Fibroblast of gingiva (primary cell): ENCODE measurements at regions not wholly inside any gene's neighbourhood (a gene's known extent, or its start where the extent isn't known, plus 50 kb on each side); places are given as distances from the start of the nearest gene placed in this dataset.

Source experiments
- DNase-seq: peaks from one replicate; pipeline ENCODE4 v3.0.0-alpha.2; 2011; ENCODE audit warnings: low read depth

DNA sequence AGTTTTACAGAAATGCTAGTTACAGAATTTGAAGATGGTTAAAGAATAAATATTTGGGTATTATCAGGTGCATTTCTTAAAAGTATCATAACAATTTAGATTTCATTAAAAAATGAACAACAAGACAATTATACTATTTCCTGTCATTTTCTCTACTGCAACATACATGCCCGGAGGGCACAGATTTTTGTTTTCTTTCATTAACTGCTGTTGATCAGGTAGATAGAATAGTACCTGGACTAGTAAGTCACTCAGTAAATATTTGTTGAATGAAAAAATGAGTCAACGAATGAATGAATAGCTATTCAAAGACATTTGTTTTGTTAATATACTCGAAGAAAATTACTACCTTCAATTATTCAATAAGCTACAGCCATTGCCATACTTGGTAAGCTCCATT is 531.2 kb upstream of the VRK2 start:
- no peak for DNase-seq

DNA sequence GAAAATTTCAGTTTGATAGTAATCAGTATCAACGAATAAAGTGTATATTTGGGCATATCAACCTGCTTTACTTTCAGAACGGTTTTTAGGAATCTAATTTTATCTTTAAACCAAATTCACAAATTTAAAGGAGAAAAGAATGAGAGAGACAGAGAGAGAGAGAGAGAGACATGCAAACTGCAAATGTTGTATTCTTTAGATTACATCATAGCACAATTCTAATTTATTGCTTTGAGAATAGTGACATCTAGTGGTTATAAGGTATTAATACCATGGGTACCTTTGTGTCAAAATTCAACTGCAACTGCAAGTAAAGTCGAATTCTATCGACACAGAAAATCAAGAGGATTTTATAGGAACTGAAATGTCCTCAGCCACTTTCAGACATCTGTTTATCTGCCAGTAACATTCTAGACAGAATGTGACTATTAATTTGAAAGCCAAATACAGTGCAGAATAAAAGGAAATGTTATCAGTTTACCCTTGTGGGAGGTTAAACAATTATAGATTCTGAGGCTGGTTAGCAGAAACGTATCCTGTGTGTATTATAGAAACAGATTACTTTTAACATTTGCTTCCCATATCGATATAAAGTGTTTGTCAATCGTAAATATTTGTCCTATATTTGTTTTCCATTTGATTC is 529.8 kb upstream of the VRK2 start:
- DNase-seq: peak; percentile 29

DNA sequence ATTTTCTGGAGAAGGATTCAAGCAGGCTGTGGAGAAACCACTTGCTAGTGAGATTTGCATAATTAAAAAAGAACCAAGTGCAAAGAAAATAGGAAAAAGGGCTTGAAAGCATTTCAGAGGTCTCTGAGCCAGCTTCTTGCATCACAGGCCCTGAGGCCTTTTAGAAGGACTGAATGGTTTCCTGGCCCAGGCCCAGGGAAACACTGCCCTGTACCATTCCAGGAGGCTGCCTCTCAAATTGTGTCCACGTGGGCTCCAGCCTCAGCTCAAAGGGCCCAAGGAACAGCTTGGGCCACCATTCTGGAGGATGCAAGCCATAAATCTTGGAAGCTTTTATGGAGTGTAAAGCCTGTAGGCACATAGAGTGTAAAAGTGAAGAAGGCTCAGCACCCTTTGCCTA is 523.3 kb upstream of the VRK2 start:
- DNase-seq: no peak

DNA sequence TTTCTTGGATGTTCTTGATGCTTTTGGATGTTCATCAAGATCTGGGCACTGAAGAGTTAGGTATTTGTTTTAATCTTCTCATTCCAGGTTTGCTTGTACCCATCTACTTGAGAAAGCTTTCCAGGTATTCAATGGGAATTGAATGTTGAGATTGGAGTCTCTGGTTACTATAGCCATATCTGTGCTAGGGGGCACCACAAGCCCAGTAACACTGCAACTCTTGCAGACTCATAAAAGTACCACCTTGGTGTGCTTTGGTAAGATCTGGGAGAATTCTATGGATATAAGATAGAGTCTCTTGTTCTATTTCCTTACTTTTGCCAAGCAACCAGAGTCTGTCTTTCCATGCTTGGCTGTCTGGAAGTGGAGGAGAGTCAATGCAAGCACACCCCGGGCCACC is 518.9 kb upstream of the VRK2 start:
- DNase-seq: no peak

DNA sequence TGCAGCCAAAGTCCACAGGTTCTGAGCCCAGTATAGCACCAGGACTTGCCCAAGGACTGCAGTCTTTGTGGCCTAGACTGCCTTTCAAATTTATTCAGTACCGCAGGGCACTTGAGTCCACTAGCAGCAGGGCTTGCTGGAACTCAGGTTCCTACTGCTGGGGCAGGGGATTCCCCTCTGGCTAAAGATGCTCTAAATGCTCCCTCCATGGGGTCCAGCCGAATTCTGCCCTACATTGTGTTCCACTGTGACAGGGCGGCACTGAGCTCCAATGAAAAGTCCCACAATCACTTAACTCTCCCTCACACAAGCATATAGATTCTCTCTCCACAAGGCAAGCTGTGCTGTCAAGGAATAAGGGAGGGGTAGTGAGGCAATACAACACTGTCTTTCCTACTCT is 518.1 kb upstream of the VRK2 start:
- no peak for DNase-seq

DNA sequence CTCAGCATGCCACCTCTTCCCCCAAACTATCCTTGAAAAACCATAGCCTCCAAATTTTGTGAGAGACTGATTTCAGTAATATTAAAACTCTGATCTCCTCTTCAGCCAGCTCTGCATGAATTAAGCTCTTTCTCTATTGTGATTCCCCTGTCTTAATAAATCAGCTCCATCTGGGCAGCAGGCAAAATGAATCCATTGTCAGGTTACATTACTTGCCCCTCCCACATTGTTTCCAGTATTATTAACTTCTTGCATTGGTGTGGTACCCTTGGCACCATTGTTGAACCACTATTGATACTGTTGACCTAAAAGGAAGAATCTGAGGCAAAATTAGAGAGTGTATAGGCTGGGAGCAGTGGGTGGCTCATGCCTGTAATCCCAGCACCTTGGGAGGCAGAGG is 512.2 kb upstream of the VRK2 start:
- DNase-seq: no peak

DNA sequence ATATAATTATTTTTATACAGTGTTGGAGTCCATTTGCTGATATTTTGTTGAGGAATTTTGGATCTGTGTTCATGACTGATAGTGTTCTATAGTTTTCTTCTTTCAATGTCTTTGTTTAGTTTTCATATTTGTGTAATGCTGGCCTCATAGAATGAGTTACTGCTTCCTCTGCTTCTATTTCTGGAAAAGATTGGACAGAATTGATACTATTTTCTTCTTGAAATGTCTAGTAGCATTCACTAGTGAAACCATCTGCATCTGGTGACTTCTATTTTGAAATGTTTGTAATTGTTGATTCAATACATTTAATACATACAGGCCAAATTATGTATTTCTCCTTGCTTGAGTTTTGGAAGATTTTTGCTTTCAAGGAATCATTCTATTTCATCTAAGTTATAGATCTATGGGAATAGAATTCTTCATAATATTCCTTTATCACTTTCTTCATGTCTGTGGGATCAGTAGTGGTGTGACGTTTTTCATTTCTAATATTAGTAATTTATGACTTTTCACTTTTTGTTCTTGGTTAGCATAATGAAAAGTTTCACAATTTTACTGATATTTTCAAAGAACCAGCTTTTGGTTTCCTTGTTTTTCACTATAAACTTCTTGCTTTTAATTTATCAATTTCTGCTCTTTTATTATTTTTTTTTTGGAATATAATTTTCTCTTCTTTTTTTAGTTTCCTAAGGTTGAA is 509.9 kb upstream of the VRK2 start:
- DNase-seq: no peak

DNA sequence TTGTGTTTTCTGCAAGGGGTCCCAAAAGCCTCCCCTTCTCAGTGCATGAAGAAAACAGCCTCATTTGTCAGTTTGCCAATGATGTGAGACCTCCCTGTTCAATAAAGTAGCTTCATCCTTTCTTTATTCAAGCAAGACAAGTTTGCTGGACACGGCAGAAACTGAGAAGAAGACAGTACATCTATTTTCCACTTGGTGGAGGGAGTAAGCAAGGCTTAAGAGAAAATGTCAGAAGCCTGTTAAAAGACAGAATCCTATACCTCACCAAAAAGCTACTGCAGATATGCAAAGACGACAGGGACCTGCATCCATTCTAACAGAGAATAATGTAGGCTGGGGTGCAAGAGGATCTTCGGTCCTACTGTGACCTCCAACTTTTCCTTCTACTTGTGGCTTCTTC is 506.8 kb upstream of the VRK2 start:
- no peak for DNase-seq

DNA sequence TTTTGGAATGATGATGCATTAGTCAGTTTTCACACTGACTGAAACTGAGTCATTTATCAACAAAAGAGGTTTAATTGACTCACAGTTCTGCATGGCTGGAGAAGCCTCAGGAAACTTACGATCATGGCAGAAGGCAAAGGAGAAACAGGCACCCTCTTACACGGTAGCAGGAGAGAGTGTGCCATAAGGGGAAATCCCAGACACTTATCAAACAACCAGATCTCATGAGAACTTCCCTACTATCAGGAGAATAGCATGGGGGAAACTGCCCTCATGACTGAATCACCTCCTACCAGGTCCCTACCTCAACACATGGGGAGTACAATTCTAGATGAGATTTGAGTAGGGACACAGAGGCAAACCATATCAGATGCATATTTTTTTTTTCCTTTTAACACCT is 504.5 kb upstream of the VRK2 start:
- DNase-seq: no peak

DNA sequence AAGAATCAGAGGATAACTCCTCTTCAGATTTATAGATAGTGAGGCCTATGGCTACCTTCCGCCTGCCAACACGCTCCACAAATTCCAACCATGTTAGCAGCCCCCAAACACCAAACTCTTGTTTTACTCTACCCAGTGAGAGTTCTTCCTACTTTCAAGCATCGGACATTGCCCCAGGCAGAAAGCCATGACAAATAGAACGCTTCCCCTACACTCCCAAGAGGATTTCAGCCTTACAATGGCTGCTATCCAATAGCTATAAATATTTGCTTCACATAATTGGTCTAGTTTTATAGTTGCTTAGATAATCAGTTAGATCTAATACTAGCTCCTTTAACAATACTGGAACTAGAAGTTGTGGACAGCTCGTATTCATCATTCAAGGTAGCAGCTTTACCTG is 503.4 kb upstream of the VRK2 start:
- DNase-seq: no peak

DNA sequence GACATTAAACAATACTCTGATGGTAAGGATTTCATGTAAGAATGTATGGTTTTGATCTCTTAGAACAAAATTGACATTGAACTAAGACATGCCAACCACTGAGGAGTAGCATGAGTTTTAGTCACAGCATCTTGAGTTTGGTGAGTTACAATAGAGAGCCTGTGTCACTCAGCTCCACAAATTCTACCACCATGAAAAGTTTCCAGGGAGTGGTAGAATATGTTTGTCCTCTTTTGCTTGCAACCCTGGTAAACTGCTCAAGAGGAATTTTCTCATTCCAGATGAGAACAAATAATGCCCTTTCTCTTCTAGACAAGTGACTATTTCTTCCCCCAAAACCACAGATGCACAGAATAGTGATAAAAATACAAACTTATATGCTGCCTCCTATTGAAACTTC is 502.0 kb upstream of the VRK2 start:
- DNase-seq: no peak

DNA sequence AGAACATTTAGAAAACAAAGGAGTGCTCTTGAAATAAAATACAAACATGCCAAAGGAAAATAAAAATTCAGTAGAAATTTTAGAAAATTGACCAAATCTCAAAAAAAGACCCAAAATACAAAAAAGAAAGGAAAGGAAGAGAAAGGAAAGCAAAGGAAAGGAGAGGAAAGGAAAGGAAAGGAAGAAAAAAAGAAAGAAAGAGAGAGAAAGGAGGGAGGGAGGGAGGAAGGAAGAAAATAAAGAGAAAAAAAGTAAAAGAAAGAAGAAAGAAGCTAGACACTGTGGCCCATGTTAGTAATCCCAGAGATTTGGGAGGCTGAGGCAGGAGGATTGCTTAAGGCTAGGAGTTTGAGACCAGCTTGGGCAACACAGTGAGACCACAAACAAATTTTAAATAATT is 500.1 kb upstream of the VRK2 start:
- DNase-seq: no peak

DNA sequence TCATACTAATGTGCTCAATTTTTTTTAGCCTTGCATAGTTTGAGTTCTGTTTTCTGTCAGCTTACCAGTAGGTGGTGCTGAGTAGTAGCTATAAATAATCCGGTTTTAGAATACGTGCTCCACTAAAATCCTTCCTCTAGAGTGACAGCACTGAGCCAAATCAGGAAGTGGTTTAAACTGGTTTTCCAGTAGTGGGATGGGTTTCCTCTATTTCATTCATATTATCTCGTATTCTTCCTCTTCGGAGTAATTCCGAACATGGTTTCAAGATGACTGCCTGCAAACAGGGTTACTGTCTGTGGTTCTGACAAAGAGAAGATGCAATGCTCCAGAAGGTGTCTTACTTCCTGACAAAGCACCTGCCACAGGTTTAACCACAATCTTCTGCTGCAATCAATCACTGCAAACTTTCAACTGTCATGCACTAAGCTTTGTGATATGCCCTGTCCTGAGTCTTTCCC is 496.9 kb upstream of the VRK2 start:
- DNase-seq: no peak

DNA sequence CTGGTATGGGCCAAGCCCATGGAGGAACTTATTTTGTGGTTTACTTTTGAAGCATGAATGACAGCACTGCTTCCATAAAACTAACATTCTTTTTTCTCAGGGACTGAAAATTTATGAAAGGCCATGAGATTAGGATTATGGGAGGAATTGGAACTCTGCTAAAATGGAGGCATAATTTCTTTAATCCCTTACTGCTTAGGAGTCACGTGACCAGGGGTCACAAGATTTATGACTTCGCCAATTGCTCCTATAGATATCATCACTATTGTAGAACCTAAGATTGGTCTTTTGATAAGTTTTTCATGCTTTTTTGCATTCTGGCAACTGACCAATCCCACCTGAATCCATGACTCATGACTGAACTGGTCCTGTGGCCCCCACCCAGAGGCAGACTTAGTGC is 495.7 kb upstream of the VRK2 start:
- DNase-seq: no peak

DNA sequence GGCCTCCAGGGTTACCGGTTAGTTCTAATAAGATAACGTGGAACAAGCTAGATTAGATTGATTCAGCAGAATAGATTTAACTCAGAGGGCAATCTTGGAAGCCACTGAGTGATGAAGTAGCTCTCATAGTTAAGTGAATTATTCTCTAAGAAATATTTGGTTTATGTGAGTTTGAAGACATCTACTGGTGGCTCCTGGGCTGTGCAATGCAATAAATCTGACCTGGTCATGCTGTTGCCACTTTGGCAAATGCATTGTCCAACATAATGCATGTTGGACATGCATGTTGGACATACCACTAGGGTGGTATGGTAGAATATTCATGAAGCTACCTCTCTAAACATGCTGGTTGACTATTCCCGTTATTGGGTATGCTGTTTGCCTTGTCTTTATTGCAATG is 493.7 kb upstream of the VRK2 start:
- DNase-seq: no peak

DNA sequence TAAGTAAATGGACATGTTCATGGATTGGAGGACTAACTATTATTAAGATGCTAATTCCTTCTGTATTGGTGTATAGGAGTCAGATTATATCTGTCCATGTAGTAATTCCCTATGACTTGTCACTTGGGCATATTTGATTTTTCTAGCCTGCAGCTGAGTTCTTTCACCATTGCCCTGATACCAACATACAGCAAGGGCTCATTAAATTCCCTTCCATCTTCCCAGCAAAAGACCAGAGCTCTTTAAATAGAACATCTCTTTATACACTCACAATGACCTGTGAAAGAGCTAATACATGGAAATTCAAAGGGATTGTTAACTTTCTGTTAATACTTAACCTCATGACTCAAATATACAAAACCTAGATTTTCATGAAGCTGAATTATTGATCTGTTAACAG is 492.3 kb upstream of the VRK2 start:
- no peak for DNase-seq

DNA sequence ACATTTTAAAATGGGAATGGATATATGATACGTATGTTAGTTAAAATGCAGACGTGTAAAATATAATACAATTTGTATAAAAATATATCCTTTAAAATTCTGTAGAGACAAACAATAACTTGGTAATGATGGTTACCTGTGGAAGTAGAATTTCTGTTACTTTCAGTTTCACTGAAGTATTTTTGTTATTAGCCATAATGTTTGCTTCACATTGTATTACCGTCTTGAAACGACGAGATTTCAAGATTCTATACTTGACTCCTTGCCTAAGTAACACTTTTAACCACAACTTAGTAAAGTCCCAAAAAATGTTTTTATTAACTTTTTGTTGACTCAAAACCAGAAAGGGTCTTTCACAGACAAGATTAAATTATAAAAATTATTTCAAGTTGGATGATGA is 488.3 kb upstream of the VRK2 start:
- DNase-seq: no peak

DNA sequence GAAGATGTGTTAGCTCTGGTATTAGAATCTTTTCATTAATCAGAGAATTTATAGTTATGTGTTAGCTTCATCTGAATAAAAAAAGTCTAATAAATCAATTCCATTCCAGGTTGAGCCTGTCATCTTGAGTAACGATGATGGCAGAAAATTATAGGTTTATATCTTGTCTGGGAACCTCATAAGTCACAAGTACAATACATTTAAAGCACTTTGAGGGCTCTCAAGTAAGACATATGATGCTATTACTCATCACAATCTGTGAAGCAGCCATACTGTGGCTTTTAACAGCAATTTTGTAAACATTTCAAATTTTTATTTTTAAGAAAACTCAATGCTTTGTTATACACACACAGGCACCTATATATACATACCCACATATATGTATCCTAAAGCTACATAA is 484.1 kb upstream of the VRK2 start:
- no peak for DNase-seq

DNA sequence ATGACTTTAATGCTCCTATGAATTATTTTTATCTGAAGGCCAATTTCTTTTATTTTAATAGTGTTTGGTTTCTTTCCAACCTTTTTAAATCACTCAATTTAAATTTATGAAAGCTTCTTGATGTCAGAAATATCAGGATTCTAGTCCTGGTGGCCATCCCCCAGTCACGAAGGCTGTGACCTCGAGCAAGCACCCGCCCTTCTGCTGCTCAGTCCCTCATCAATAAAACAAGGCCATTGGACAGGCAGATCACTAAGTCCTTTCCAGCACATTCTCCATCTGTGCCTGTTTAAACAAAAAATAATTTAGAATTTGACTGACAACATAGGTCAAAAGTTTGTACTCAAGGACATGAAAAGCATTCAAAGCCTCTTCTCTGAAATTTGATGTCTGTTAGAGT is 483.6 kb upstream of the VRK2 start:
- no peak for DNase-seq

DNA sequence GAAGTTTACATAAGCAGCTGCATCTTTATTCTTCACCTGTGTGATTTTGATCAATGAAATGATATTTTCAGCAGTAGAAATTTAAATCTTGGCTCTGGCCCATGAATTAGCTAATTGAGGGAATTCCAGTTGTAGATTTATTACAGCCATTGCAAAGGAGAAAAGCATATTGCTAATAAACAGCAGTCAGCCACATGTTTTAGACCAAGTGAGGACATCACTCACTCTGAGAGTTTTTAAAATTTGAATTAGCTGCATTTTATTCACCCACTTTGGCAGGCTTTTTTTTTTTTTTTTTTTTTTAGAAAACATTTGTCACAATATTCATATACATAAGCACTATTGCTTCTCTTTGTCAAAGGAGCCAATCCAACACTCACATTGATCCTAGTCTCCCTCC is 479.4 kb upstream of the VRK2 start:
- no peak for DNase-seq

DNA sequence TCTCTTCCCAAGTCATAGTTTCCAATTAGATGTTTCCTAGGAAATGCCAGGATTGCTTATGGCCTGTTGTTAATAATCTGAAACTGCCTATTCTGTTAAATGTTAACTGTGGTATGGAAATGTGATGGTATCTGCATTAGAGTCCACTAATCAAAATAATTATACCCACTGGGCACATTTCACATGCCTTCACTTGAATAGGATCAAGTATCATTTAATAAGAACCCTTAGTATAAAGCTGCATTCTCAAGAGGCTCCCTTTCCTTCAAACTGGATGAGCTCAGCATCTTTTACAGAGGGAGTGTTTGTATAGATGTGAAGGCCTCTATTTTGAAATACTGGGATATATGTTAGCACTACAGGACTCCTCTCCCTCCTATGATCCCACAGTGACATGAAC is 477.2 kb upstream of the VRK2 start:
- DNase-seq: no peak

DNA sequence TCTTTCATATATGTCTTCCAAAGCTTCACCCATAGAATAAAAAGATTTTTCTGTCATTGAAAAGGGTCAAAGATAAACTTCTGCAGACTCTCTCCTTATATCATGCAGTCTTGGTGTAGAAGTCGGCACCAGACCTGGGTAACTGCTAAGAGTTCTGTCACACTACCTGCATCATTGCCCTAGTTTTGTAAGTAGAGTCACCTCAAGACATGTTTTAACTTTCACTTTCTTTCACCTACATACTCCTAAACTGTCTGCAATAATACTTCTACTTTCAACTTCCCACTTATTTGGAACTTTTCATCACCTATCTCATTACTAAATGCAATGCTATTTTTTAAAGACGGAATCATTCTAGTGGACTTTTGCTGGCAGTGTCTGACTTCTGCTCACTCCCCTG is 475.6 kb upstream of the VRK2 start:
- DNase-seq: no peak

DNA sequence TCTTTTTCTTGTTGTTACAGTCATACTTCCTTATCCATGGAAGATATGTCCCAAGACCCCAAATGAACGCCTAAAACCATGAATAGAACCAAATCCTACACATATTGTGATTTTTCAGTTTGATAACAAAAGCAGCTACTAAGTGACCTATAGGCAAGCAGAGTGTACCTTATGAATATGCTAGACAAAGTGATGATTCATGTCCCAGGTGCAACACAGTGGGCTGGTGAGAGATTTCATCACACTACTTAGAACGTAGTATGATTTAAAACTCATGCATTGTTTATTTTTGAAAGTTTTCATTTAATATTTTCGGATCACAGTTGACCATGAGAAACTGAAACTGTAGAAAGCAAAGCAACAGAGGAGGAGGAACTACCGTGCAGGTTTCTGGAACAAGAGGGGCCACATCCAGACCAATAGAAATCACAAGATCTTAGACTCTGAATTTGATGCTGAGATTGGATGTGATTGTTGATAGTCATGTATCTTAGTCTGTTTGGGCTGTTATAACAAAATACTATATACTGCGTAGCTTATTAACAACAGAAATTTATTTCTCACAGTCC is 470.8 kb upstream of the VRK2 start:
- DNase-seq: no peak

DNA sequence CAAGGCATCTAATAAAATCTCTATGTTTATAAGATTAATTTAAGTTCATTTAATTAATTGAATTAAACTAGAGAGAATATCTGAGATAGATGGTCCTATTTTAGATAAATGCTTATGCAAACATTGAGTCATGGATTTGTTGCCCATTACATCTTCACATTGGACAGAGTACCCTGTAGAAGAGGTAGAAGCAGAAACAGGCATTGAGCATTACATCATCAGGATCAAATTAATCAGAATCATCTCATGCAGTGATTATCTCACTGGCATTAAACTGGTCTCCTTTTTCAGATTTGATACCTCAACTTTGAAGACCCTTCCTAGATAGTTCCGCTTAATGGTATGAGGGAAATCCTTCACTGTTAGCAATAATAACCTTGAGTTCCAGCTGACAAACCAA is 469.6 kb upstream of the VRK2 start:
- DNase-seq: no peak
